Spleen (tissue), 11 donors: ENCODE measurements at regions not wholly inside any gene's neighbourhood (a gene's known extent, or its start where the extent isn't known, plus 50 kb on each side); places are given as distances from the start of the nearest gene placed in this dataset.
"Not testable (repeated sequence)": the region's sequence is repeated elsewhere in the genome, so short reads cannot be mapped to it uniquely, and the experiment has no call there.

Source experiments
- DNase-seq: peaks from one replicate; pipeline ENCODE4 v3.0.0-alpha.2; 2020
- H3K27ac ChIP-seq, 8 donors: fragments of 200-600 bp; sonication (generic) in 7 of 8; 1 replicate in 4 of 8; 2 replicates in 4 of 8; pipeline versions ENCODE4 v1.5.0 to v1.8.0; 2016 to 2021; ENCODE audit warnings: inconsistent platforms in 4 of 8, mild to moderate bottlenecking in 4 of 8, moderate library complexity in 1 of 8
- H3K27me3 ChIP-seq, 7 donors: fragments of 200-600 bp; sonication (generic) in 6 of 7; replicated peaks in 1 of 7; 1 replicate in 4 of 7; 2 replicates in 3 of 7; pipeline versions ENCODE4 v1.5.0 to v1.8.0; 2016 to 2021; ENCODE audit warnings: inconsistent platforms in 3 of 7, mild to moderate bottlenecking in 1 of 7
- H3K36me3 ChIP-seq, 6 donors: fragments of 200-600 bp; sonication (generic) in 5 of 6; 1 replicate in 4 of 6; 2 replicates in 2 of 6; pipeline versions ENCODE4 v1.5.0 to v1.8.0; 2016 to 2021; ENCODE audit warnings: inconsistent platforms in 2 of 6
- H3K4me1 ChIP-seq, 6 donors: fragments of 200-600 bp; sonication (generic) in 5 of 6; 1 replicate in 3 of 6; 2 replicates in 3 of 6; pipeline versions ENCODE4 v1.5.0 to v1.8.0; 2016 to 2021; ENCODE audit warnings: inconsistent platforms in 3 of 6
- H3K4me3 ChIP-seq, 8 donors: fragments of 200-600 bp; sonication (generic) in 7 of 8; 1 replicate in 4 of 8; 2 replicates in 4 of 8; pipeline versions ENCODE4 v1.5.0 to v1.8.0; 2016 to 2021; ENCODE audit warnings: inconsistent platforms in 4 of 8, mild to moderate bottlenecking in 4 of 8, moderate library complexity in 2 of 8
- H3K9me3 ChIP-seq, 8 donors: fragments of 200-600 bp; sonication (generic) in 7 of 8; 1 replicate in 4 of 8; 2 replicates in 4 of 8; pipeline versions ENCODE4 v1.5.0 to v1.8.0; 2016 to 2021; ENCODE audit warnings: inconsistent platforms in 4 of 8
- POLR2A ChIP-seq, 3 donors: fragments of 450-650 bp; IDR thresholded peaks; one replicate each; pipeline ENCODE4 v1.5.1; 2017; ENCODE audit warnings: antibody characterized with exemption in 3 of 3, mild to moderate bottlenecking in 1 of 3
- POLR2AphosphoS5 ChIP-seq, 3 donors: sonication (generic); formaldehyde crosslinking; IDR thresholded peaks; one replicate each; pipeline ENCODE4 v1.5.1; 2017; ENCODE audit warnings: antibody characterized with exemption in 3 of 3
- WGBS, 5 donors: extraction: QIAGEN DNeasy Blood & Tissue Kit in 3 of 5; methylation state at CpG; one replicate each; pipeline versions ENCODE4 v1.1.5 to v1.1.7; 2013 to 2018; 5-methylcytosine and 5-hydroxymethylcytosine counted together
- intact Hi-C: fragments of 100-400 bp; cut with DNase I; formaldehyde crosslinking; loops from one replicate; pipeline ENCODE4 v1.15.0; 2023; ENCODE audit warnings: low total_unique reads
- TF ChIP-seq, protein P1 (sequence below), 11 experiments: fragments of 200-600 bp in 7 of 11; fragments of 450-650 bp in 4 of 11; sonication (generic) in 4 of 11; IDR thresholded peaks in 8 of 11; conservative IDR thresholded peaks in 3 of 11; 1 replicate in 7 of 11; 2 replicates in 4 of 11; pipeline versions ENCODE4 v1.4.0 to v1.8.0; 2016 to 2021; ENCODE audit warnings: antibody characterized with exemption in 11 of 11, inconsistent platforms in 4 of 11, mild to moderate bottlenecking in 1 of 11
- donor health status: healthy with polysubstance abuse.
- donor health status: DM: no; HTN: no; CAD: no; lungs with moderate emphysema.
- donor health status: DM: no; HTN: no; CAD: no.
- donor health status: Bipolar disorder and iron deficiency.
- donor health status: healthy.
- donor health status: DM: no; HTN: no; CAD: no.
- donor health status: DM: yes; HTN: yes; CAD: no.

- no peak overlapping the region for H3K4me3 ChIP-seq
- TF ChIP-seq POLR2A (IDR thresholded peaks at IDR 0.05) (no peak), POLR2AphosphoS5 (IDR thresholded peaks at IDR 0.05) (no peak)
- TF ChIP-seq, protein P1, sequence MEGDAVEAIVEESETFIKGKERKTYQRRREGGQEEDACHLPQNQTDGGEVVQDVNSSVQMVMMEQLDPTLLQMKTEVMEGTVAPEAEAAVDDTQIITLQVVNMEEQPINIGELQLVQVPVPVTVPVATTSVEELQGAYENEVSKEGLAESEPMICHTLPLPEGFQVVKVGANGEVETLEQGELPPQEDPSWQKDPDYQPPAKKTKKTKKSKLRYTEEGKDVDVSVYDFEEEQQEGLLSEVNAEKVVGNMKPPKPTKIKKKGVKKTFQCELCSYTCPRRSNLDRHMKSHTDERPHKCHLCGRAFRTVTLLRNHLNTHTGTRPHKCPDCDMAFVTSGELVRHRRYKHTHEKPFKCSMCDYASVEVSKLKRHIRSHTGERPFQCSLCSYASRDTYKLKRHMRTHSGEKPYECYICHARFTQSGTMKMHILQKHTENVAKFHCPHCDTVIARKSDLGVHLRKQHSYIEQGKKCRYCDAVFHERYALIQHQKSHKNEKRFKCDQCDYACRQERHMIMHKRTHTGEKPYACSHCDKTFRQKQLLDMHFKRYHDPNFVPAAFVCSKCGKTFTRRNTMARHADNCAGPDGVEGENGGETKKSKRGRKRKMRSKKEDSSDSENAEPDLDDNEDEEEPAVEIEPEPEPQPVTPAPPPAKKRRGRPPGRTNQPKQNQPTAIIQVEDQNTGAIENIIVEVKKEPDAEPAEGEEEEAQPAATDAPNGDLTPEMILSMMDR (IDR thresholded peaks at IDR 0.05 in 8 of 11, conservative IDR thresholded peaks at IDR 0.05 in 3 of 11), result no peak
- no peak overlapping the region for H3K27ac ChIP-seq
- H3K36me3 ChIP-seq, result no peaks in the 10 kb centered on the region
- DNase-seq, result no peak
- H3K27me3 ChIP-seq, result no peaks in the 10 kb centered on the region
- H3K4me1 ChIP-seq, result peaks cover 0 to 5% (median 0%) of the 10 kb centered on the region in 6 donors
- intact Hi-C loops, result no loop called here
- 79 to 86% (median 82%) methylated on average over 3 of the region's 3 CpGs for WGBS, 5 donors
- peaks cover 5 to 16% (median 11%) of the 10 kb centered on the region in 8 donors for H3K9me3 ChIP-seq
Measured at GRCh38 chr10:78604721-78605120, 464.0 kb upstream of the ZMIZ1 start.

- no peaks in the 10 kb centered on the region for H3K4me1 ChIP-seq
- H3K27me3 ChIP-seq, result no peaks in the 10 kb centered on the region
- intact Hi-C loops, result no loop called here
- peaks cover 5 to 24% (median 16%) of the 10 kb centered on the region in 8 donors for H3K9me3 ChIP-seq
- no peaks in the 10 kb centered on the region for H3K36me3 ChIP-seq
- no peak overlapping the region for H3K4me3 ChIP-seq
- DNase-seq, result no peak
- TF ChIP-seq, protein P1 (IDR thresholded peaks at IDR 0.05 in 8 of 11, conservative IDR thresholded peaks at IDR 0.05 in 3 of 11), result no peak
- TF ChIP-seq POLR2A (IDR thresholded peaks at IDR 0.05) (no peak), POLR2AphosphoS5 (IDR thresholded peaks at IDR 0.05) (no peak)
- H3K27ac ChIP-seq, result peak overlapping the region in 1 of 8 donors; percentile 67
- 73 to 90% (median 76%) methylated on average over 4 of the region's 4 CpGs for WGBS, 5 donors
Measured at GRCh38 chr10:78605800-78606350, 462.9 kb upstream of the ZMIZ1 start.

- 72 to 91% (median 86%) methylated on average over 2 of the region's 2 CpGs for WGBS, 5 donors
- H3K4me1 ChIP-seq, H3K36me3 ChIP-seq, H3K4me3 ChIP-seq, DNase-seq, H3K27me3 ChIP-seq, intact Hi-C loops: not testable (repeated sequence)
- H3K27ac ChIP-seq, result peak overlapping the region in 2 of 8 donors; percentile 24 to 67
- peaks cover 5 to 24% (median 16%) of the 10 kb centered on the region in 8 donors for H3K9me3 ChIP-seq
Measured at GRCh38 chr10:78606766-78607165, 462.0 kb upstream of the ZMIZ1 start.

DNA sequence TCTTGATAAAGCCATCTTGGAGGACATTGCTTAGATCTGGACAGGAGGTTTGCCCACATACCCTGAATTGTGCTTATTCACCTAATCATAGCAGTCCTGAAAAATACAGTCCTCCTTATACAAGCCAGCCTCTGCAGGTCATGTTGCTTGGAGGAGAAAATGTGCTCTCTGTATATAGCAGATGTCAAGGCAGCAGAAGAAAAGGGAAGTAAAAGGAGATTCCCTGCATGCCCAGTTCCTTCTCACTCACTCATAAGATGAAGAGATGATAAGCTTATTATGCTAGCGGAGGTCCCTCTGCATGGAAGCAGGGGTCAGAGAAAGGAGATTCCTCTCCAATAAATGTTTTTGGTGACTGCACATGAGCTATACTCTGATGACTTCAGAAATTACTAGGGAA is 458.8 kb upstream of the ZMIZ1 start:
- peaks cover 0 to 6% (median 0%) of the 10 kb centered on the region in 7 donors for H3K27me3 ChIP-seq
- no peaks in the 10 kb centered on the region for H3K36me3 ChIP-seq
- H3K27ac ChIP-seq, result peak overlapping the region in 1 of 8 donors; percentile 45
- no peak overlapping the region for H3K4me3 ChIP-seq
- DNase-seq, result no peak
- no peaks in the 10 kb centered on the region for H3K4me1 ChIP-seq
- peaks cover 5 to 24% (median 16%) of the 10 kb centered on the region in 8 donors for H3K9me3 ChIP-seq
- TF ChIP-seq POLR2A (IDR thresholded peaks at IDR 0.05) (no peak), POLR2AphosphoS5 (IDR thresholded peaks at IDR 0.05) (no peak)
- TF ChIP-seq, protein P1 (IDR thresholded peaks at IDR 0.05 in 8 of 11, conservative IDR thresholded peaks at IDR 0.05 in 3 of 11), result no peak
- intact Hi-C loops, result no loop called here
- WGBS, 5 donors, result 48 to 77% (median 61%) methylated on average over 1 of the region's 1 CpG

- intact Hi-C loops, result no loop called here
- TF ChIP-seq, protein P1 (IDR thresholded peaks at IDR 0.05 in 8 of 11, conservative IDR thresholded peaks at IDR 0.05 in 3 of 11), result no peak
- TF ChIP-seq POLR2AphosphoS5 (IDR thresholded peaks at IDR 0.05), result no peak
- TF ChIP-seq POLR2A (IDR thresholded peaks at IDR 0.05), result no peak
Measured at GRCh38 chr10:78613132-78613531, 455.6 kb upstream of the ZMIZ1 start.

More at GRCh38 chr10:78613132-78613531, 455.6 kb upstream of the ZMIZ1 start:
- Histone ChIP-seq H3K9me3 (peaks cover 5 to 24% (median 16%) of the 10 kb centered on the region in 8 donors), H3K36me3 (no peaks in the 10 kb centered on the region), H3K27ac (no peak overlapping the region), H3K4me1 (no peaks in the 10 kb centered on the region), H3K4me3 (no peak overlapping the region), H3K27me3 (peaks cover 0 to 6% (median 0%) of the 10 kb centered on the region in 7 donors)
- no peak for DNase-seq
